GM19239 (cell line): ENCODE measurements at regions not wholly inside any gene's neighbourhood (a gene's known extent, or its start where the extent isn't known, plus 50 kb on each side); places are given as distances from the start of the nearest gene placed in this dataset.
"Not testable (repeated sequence)": the region's sequence is repeated elsewhere in the genome, so short reads cannot be mapped to it uniquely, and the experiment has no call there.

Source experiments
- DNase-seq: peaks from one replicate; pipeline ENCODE4 v3.0.0; 2011; ENCODE audit warnings: low spot score; ENCODE audit not compliant: insufficient read length
- FAIRE-seq: peaks from 2 replicates; lab custom pipeline; 2011; peaks lifted over from hg19 to GRCh38; lab: Jason Lieb, UNC

GRCh38 chr22:44650806-44651205 is 51.2 kb upstream of the PRR5 start:
- FAIRE-seq, result no peak
- DNase-seq, result no peak

- no peak for DNase-seq
- FAIRE-seq, result no peak
Observed at GRCh38 chr22:44648821-44649565, 53.0 kb upstream of the PRR5 start.

GRCh38 chr22:44648085-44648820 is 53.8 kb upstream of the PRR5 start:
- FAIRE-seq (no peak), DNase-seq (no peak)

DNA sequence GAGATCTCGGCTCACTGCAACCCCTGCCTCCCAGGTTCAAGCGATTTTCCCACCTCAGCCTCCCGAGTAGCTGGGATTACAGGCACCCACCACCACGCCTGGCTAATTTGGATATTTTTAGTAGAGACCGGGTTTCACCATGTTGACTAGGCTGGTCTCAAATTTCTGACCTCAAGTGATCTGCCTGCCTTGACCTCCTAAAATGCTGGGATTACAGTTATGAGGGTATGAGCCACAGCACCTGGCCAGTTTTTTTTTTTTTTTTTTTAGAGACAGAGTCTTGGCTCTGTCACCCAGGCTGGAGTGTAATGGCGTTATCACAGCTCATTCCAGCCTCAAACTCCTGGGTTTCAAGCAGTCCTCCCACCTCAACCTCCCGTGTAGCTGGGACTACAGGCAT is 54.9 kb upstream of the PRR5 start:
- DNase-seq (no peak), FAIRE-seq (no peak)

GRCh38 chr22:44646668-44647067 is 55.3 kb upstream of the PRR5 start:
- FAIRE-seq, result no peak
- no peak for DNase-seq

DNA sequence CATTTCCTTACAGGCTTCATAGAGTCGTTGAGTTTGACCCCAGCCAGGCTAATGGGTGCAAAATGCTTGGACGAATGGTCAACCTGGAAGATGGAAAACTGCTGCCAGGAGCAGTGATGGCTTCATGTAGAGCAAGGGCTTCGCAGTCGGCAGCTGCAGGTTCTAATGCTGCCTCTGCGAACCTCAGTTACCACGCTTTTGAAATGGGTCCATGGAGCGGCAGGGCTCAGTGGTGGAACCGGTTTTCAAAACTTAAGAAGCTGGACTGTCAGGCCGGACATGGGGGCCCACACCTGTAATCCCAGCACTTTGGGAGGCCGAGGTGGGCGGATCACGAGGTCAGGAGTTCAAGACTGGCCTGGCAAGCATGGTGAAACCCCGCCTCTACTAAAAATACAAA is 55.9 kb upstream of the PRR5 start:
- FAIRE-seq (no peak), DNase-seq (no peak)

DNA sequence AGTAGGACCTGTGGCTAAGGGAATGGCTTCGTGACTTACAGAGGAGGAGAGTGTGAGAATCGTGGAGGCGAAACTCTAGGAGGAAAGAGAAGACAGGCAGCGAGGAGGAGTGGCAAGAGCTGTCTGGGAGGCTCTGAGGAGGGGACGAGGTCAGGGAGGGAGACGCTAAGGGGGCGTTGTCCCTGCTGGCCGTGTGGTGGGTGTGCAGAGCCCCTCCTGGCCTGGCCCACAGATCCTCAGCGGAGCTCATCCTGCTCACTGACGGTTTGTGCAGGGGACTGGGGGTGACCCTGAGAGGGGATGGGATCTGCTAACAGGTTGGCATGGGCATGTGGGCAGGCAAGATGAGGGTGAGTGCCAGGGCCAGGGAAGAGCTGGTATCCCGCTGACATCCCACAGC is 56.5 kb upstream of the PRR5 start:
- DNase-seq (no peak), FAIRE-seq (no peak)

DNA sequence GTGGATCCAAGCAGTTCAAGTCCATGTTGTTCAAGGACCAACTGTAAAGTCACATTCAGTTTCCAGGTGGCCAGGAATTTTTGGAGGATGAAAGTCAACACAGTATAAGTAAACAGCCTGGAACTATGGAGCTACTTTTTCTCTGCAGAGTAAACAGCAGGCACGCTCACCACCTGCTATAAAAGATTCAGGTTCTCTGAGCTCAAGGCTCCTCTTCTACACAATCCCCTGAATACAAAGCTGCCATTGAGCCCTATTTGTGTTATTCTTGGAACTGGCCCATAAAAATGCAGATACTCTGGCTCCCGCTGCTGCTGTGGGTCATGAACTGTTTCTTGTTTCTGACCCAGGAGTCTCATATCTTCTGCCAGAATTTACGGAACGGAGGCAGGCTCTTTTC is 56.9 kb upstream of the PRR5 start:
- FAIRE-seq, result no peak
- DNase-seq, result no peak

DNA sequence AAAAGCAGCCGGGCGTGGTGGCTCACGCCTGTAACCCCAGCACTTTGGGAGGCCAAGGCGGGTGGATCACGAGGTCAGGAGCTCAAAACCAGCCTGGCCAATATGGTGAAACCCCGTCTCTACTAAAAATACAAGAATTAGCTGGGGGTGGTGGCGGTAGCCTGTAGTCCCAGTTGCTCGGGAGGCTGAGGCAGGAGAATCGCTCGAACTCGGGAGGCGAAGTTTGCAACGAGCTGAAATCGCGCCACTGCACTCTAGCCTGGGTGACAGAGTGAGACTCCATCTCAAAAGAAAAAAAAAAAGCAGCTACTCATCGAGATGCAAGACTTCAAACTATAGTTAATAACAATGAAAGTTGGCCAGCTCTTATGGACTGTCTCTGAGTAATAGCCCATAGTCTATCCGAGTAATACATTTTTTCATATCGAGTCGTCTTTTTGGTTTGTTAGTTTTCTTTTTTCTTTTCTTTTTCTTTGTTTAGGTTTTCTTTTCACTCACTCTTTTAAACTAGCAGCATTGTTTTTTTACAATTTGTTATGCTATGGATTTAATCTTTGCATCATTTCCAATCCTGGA is 58.4 kb upstream of the PRR5 start:
- not testable (repeated sequence) for DNase-seq, FAIRE-seq

DNA sequence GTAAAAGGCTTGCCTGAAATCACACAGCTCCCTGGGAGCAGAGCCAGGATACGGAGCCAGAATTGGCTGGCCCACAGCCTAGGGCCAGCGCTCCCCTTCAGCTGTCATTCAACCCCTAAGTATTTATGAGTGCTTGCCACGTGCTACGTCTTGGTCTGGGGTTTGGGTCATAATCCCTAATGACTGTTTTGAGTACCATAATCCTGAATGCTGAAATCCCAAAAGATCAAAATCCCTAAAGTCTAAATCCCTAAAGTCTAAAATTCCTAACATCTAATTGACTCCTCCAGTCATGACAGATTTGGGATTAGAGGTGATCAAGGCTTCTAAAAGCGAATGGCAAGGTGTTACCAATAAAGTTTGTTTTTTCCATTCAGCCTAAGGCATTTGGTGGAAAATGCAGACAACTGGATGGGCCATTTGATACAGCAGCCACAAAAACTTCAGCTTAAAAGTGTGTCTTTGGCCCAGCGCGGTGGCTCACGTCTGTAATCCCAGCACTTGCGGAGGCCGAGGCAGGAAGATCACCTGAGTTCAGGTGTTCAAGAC is 59.8 kb upstream of the PRR5 start:
- no peak for FAIRE-seq

GRCh38 chr22:44640618-44641155 is 61.3 kb upstream of the PRR5 start:
- FAIRE-seq, result no peak
- no peak for DNase-seq

More for the DNA sequence above, 59.8 kb upstream of the PRR5 start:
- DNase-seq, result no peak

DNA sequence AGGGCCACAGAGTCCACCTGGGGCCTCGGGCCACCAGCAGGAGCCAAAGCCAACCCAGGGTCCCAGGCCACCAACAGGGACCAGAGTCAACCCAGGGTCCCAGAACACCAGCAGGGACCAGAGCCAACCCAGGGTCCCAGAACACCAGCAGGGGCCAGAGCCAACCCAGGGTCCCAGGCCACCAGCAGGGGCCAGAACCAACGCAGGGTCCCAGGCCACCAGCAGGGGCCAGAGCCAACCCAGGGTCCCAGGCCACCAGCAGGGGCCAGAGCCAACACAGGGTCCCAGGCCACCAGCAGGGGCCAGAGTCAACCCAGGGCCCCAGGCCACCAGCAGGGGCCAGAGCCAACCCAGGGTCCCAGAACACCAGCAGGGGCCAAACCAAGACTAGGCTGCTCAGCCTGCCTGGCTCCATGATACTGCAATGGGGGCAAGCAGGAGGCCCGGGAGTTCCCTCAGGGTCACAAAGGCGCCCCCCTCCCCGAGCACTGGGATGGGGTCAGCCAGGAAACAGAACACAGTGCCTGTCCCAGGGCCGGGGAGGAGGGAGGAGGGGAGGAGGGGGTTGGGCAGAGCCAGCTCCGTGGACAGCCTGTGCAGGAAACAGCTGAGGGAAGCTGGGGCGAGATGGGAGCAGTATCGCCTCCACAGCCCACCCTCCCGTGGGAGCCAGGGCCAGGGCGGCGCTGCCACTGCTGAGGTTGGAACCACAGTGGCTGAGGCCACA is 62.0 kb upstream of the PRR5 start:
- DNase-seq (no peak), FAIRE-seq (no peak)

- FAIRE-seq (no peak), DNase-seq (no peak)
Observed at GRCh38 chr22:44638971-44639760, 62.8 kb upstream of the PRR5 start.

DNA sequence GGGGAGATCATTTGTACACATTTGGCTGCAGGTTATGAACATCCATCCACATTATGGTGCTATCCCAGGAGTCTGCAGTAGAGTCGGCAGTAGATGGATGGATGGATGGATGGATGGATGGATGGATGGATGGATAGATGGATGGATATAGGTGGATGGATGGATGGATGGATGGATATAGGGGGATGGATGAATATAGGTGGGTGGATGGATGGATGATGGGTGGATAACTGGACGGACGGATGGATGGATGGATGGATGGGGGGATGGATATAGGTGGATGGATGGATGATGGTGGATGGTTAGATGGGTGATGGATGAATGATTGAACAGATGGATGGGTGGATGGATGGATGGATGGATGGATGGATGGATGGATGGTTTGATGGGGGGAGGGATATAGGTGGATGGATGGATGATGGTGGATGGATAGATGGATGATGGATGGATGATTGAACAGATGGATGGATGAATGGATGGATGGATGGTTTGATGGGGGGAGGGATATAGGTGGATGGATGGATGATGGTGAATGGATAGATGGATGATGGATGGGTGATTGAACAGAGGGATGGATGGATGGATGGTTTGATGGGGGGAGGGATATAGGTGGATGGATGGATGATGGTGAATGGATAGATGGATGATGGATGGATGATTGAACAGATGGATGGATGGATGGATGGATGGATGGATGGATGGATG is 65.3 kb upstream of the PRR5 start:
- not testable (repeated sequence) for DNase-seq, FAIRE-seq

DNA sequence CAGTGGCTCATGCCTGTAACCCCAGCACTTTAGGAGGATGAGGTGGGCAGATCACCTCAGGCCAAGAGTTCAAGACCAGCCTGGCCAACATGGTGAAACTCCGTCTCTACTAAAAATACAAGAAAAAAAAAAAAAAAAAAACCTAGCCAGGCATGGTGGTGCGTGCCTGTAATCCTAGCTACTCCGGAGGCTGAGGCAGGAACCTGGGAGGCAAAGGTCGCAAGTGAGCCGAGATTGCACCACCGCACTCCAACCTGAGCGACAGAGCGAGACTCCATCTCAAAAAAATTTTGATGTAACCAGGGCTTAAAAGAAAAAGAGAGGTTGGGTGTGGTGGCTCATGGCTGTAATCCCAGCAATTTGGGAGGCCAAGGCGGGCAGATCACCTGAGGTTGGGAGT is 66.4 kb upstream of the PRR5 start:
- not testable (repeated sequence) for FAIRE-seq, DNase-seq

GRCh38 chr22:44634426-44635321 is 67.3 kb upstream of the PRR5 start:
- DNase-seq, result no peak
- FAIRE-seq, result no peak

DNA sequence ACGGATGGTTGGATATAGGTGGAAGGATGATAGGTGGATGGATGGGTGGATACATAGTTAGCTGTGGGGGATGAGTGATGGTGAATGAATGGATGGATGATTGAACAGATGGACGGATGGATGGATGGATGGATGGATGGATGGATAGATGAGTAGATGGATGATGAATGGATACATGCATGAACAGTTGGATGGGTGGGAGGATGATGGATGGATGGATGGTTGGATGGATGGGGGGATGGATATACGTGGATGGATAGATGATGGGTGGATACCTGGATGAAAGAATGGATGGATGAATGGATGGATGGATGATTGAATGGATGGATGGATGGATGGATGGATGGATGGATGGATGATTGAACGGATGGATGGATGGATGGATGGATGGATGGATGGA is 68.4 kb upstream of the PRR5 start:
- FAIRE-seq (no peak), DNase-seq (no peak)
